Embryonic facial prominence (tissue), 1 donor: ENCODE measurements at regions not wholly inside any gene's neighbourhood (a gene's known extent, or its start where the extent isn't known, plus 50 kb on each side); places are given as distances from the start of the nearest gene placed in this dataset.

ENCODE experiments used
- DNase-seq: peaks from one replicate; pipeline ENCODE4 v3.0.0-alpha.2; 2016; ENCODE audit errors: extremely low spot score

DNA sequence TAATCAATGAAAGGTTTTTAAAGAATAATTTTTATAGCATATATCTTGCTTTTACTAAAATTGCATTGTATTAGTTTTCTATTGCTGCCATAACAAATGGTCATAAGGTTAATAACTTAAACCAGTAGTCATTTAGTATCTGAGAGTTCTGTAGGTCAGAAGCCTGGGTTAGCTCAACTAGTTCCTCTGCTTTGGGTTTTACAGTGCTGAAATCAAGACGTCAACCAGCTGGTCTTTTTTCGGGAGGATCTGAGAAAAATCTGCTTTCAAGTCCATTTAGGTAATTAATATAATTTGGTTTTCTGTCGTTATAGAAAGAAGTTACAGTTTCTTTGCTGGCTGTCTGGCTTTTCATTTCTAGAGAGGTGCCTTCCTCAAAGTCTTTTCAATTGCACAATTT, 577.7 kb downstream of the MRPL39 start:
- no peak for DNase-seq

- no peak for DNase-seq
Observed at GRCh38 chr21:25025596-25025995, 581.7 kb downstream of the MRPL39 start.

DNA sequence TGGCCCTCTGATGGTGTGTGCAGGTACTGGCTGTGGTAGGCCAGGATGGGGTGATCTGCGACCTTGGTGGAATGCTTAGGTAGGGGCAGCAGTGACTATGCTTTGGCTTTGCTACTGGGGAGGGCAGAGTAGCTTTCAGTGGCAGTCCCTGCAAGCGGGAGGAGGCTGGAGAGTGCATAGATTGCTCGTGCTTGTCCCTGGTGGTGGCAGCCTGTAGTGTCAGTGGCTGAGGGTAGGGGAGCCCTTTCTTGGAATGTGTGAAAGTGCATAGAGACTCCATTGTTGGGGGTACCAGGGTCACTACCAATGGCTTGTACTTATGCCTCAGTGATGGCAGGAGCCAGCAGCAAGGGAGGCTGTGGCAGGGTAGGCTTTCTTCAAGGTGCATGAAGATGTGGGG, 582.6 kb downstream of the MRPL39 start:
- DNase-seq = no peak

DNA sequence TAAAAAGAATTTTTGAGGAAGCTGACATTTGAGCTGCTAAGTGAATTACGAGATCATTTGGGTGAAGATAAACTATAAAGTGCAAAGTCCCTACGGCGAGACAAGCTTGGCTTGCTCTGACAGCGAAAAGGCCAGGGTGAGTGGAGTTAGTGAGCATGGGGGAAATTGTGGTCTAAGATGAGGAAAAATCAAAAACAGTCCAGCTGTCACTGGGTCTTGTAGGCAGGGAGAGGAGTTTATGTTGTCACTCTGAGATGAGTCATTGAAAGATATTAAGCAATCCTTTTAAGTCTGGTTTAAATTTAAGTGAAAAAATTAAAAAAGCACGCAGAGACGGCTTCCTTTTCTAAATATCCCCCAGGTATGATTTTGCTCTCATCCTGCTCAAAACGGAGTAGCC, 601.9 kb downstream of the MRPL39 start:
- DNase-seq = no peak

- no peak for DNase-seq
Observed at GRCh38 chr21:25002676-25003075, 604.6 kb downstream of the MRPL39 start.

DNA sequence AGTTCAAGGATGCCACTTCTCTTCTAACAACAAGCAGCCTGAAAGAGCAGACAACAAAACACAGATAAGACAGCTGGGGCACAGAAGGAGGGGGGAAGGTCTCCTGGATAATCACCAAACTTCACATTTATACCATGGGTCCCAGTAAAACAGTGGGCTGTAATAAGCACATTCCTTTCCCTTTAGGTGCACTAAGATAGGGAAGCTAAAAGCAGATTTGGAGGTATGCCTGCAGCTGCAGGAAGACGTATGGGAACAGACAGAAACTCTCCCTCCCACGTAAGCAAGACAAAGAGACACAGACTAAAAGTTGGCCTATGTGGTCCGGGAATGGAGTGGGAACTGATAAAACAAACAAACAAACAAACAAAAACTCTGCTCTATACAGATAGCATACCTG, 612.1 kb downstream of the MRPL39 start:
- DNase-seq = no peak

- DNase-seq = no peak
Observed at GRCh38 chr21:24994717-24995116, 612.6 kb downstream of the MRPL39 start.

DNA sequence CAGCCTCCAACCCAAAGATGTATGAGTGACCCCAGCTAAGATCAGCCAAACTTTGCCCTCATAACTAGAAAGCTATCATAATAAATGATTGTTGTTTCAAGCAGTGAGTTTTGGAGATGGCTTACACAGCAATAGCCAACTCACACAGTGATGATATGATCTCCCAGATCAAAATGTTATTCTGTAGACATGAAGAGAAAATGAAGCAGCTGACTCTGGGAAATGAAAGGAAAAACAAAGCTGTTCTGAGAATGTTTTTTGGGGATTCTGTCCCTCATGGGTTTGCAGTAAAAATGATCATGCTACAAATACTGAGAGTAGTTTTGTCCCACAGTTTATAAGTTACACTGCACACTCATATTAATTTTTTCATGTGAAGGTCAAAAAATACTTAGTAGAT, 617.8 kb downstream of the MRPL39 start:
- DNase-seq = no peak

GRCh38 chr21:24988941-24989340, 618.3 kb downstream of the MRPL39 start:
- DNase-seq = no peak

DNA sequence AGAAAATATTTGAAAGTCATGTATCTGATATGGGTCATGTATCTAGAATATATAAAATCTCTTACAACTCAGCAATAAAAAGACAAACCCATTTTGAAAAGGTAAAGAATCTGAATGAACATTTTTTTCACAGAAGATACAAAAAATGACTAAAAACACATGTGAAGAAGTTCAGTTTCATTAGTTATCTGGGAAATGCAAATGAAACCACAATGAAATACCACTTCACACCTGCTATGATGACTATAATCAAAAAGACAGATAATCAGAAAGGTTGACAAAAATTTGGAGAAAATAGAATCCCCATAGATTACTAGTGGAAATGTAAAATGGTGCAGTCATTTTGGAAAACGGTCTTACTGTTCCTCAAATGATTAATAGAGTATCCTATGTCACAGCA, 631.0 kb downstream of the MRPL39 start:
- DNase-seq = no peak

DNA sequence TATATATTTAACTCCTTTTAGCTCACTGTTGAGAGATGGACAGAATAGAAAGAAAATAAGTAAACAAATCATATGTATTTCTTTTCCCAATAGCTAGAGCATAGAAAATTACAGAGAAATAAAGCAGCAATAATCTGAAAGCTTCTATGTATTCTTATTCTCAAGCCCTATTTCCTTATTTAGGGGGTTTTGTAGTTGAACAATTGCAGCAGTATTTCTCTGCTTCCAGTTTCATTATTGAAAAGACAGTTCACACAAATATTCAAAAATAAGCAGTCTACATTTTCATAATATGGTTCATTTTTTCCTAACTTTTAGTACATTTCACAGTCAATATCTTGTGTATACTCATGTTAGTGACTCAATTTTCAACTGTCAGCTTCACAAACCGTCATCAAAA, 638.2 kb downstream of the MRPL39 start:
- DNase-seq = no peak

DNA sequence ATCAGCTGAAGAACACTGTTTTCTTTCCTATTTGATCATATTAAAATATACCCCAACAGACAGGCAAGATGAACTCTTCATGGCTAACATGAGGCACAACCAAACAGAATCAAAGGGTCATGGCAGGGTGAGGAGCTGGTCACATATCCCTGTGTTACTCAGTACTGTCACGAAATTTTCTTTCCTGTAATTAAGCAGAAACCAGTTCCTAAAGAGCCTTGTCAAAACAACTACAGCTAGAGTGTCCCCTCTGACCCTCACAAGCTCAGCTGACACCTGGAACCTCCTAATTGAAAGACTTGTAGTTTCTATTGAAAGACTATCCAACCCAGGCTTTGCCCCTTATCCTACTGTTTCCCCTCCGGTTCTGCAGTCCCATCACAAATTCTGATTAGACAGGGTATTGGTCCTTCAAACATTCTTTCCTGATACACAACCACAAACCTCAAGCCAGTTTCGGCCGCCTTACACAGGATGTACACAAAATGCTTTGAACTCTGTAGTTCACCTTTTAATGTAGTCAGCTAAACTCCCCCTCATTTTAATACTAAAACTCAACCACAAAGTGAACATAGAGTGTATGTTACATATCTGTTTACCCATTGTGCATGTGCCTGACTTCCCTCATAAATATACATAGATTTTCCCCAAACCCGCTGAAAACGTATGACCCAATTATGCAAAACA, 651.9 kb downstream of the MRPL39 start:
- DNase-seq = no peak

GRCh38 chr21:24948186-24948585, 659.1 kb downstream of the MRPL39 start:
- no peak for DNase-seq

GRCh38 chr21:24945910-24946309, 661.4 kb downstream of the MRPL39 start:
- no peak for DNase-seq

GRCh38 chr21:24941316-24942185, 665.7 kb downstream of the MRPL39 start:
- DNase-seq = no peak

DNA sequence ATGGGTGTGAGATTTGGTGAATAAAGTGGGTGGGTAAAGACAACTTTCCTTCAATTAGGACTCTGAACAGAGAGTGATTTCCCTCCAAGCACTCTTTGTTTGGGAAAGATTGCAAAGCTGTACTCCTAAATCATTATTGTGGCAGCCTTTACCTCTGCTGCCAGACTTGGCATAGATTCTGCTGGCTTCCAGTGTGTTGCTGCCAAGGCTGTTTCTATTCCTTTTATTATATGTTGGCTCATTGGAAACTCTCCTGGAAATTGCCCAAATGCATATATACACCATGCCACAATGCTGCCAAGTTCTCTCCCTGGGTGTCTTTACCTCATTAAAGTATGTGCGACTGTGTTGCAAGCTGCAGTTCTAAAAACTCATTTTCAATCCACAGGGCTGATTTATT, 668.0 kb downstream of the MRPL39 start:
- no peak for DNase-seq

DNA sequence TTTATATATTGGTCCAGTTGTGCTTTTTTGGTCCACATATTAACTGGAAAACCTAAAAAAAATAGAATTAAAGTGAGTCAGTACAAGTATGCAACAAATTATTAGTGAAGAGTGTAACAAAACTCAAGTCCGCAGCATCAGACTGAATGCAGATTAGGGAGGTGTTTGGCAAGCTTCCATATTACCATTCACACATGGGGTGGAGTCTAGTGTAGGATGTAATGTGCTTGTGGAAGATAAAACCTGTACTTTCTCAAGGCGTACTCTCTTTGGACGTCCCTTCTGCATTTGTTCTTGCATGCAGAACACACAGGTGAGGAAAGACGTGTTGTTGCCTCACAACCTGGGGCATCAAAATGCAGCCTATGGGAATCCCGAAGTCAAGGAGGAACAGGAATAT, 668.7 kb downstream of the MRPL39 start:
- DNase-seq = no peak

- no peak for DNase-seq
Observed at GRCh38 chr21:24935991-24936390, 671.3 kb downstream of the MRPL39 start.

DNA sequence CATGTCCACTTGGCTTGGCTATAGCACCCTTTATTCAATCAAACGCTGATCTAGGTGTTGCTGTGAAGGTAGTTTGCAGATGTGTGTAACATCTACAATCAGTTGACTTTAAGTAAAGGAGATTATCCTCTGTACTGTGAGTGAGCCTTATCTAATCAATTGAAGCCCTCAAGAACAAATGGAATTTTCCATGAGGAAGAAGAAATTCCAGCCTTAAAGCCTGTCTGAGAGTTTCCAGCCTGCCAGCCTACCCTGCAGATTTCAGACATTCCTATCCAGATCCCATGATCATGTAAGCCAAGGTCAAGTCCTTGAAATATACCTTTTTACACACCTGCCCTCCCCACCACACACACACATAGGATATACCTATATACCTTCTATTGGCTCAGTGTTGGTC, 696.7 kb downstream of the MRPL39 start:
- DNase-seq = no peak

- no peak for DNase-seq
Observed at GRCh38 chr21:24903994-24904635, 703.2 kb downstream of the MRPL39 start.

DNA sequence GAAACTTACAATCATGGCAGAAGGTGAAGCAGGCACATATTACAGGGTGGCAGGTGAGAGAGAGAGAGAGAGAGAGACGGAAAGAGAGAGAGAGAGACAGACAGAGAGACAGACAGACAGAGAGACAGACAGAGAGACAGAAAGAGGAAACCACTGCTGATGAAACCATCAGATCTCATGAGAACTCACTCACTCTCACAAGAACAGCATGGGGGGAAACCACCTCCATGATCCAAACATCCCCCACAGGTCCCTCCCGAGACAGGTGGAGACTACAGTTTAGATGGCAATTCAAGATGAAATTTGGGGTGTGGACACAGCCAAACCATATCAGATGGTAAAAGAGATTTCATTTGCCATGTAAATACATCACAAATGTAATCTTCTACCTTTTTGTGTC, 708.1 kb downstream of the MRPL39 start:
- no peak for DNase-seq

DNA sequence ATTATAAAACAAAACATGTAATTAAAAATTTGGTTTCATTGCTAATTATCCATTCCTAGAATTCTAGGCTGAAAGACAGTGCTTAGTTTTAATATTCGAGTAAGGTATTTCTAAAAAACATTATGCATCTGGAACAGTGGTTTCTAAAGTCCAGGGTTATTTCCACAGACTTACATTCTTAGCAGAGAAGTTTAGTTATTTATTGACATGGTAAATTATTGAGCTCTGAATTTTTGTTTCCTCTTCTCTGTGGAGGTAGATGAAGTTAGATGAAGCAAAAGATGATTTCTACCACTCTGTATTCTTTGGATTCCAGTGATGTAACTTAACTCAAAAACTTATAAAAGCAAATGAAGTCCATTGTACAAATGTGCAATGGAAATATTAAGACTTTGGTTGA, 709.4 kb downstream of the MRPL39 start:
- DNase-seq = no peak

DNA sequence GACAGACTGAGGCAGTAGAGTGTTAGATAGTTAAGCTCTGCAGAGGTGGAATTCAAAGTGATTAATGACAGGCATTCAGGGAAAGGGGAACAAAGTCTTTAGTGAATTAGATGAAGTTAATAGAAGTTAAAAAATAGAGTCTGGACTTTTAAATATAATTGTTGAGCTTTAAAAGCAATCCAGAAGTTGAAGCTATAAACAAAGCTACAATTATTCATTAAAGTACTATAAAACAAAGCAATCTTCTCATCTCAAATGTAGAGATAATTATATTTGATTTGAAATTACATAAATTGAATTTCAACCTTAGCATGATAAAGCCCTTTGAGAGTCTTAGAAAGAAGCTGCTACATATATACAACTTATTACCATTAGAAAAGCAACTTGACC, 710.6 kb downstream of the MRPL39 start:
- DNase-seq = no peak
